H1 (cell line): ENCODE measurements at regions not wholly inside any gene's neighbourhood (a gene's known extent, or its start where the extent isn't known, plus 50 kb on each side); places are given as distances from the start of the nearest gene placed in this dataset.

Experiments used
- CTCF ChIA-PET: fragments of 300-600 bp; sonication (Branson Sonifier 250); formaldehyde crosslinking; loops from one replicate; lab custom pipeline; 2021; ENCODE audit not compliant: partially characterized antibody; lab: Charles Lee
- POLR2A ChIA-PET: fragments of 300-600 bp; sonication (Branson Sonifier 250); formaldehyde crosslinking; loops from one replicate; lab custom pipeline; 2021; ENCODE audit warnings: inconsistent platforms; ENCODE audit not compliant: partially characterized antibody; lab: Charles Lee
- DNase-seq, 2 experiments: peaks; one replicate each; pipeline versions ENCODE4 v3.0.0 to v3.0.0-alpha.2; 2010 to 2022; ENCODE audit warnings: low spot score in 2 of 2, low read depth in 1 of 2, mixed read lengths in 1 of 2
- FAIRE-seq: peaks from 2 replicates; lab custom pipeline; 2011; peaks lifted over from hg19 to GRCh38; lab: Jason Lieb, UNC
- H2AFZ ChIP-seq: 2 replicates; pipeline ENCODE4 v1.8.1; 2012; ENCODE audit warnings: low read length, inconsistent platforms
- H2AK5ac ChIP-seq: 2 replicates; pipeline ENCODE4 v1.6.1; 2013; ENCODE audit warnings: low read depth, low read length
- H2BK120ac ChIP-seq: replicated peaks from 2 replicates; pipeline ENCODE3; 2013; ENCODE audit warnings: low read depth, low read length, inconsistent platforms
- H2BK12ac ChIP-seq: 2 replicates; pipeline ENCODE4 v1.6.1; 2013; ENCODE audit warnings: low read depth, low read length
- H2BK15ac ChIP-seq: 2 replicates; pipeline ENCODE4 v1.6.1; 2013; ENCODE audit warnings: low read length
- H2BK20ac ChIP-seq: 2 replicates; pipeline ENCODE4 v1.6.1; 2013; ENCODE audit warnings: low read length
- H2BK5ac ChIP-seq: 2 replicates; pipeline ENCODE4 v1.6.1; 2013; ENCODE audit warnings: low read depth, low read length
- H3K14ac ChIP-seq: 2 replicates; pipeline ENCODE4 v1.6.1; 2013; ENCODE audit warnings: inconsistent platforms; ENCODE audit not compliant: insufficient read length
- H3K18ac ChIP-seq: 2 replicates; pipeline ENCODE4 v1.6.1; 2013; ENCODE audit warnings: low read length; ENCODE audit errors: extremely low read depth
- H3K23ac ChIP-seq: 2 replicates; pipeline ENCODE4 v1.6.1; 2013; ENCODE audit warnings: inconsistent platforms; ENCODE audit not compliant: insufficient read length
- H3K23me2 ChIP-seq: 2 replicates; pipeline ENCODE4 v1.6.1; 2013; ENCODE audit warnings: low read depth, low read length
- H3K27ac ChIP-seq: 2 replicates; pipeline ENCODE4 v1.6.1; 2011; ENCODE audit warnings: low read depth, low read length, inconsistent platforms
- H3K27me3 ChIP-seq, 4 experiments: replicated peaks in 1 of 4; 1 replicate in 1 of 4; 2 replicates in 3 of 4; pipeline versions ENCODE4 v1.6.1 to v1.8.1; 2011 to 2013; ENCODE audit warnings: low read length in 3 of 4, mild to moderate bottlenecking in 3 of 4, inconsistent platforms in 2 of 4, mixed read lengths in 2 of 4, moderate library complexity in 1 of 4; ENCODE audit not compliant: control insufficient read depth in 3 of 4, insufficient read depth in 3 of 4; ENCODE audit errors: extremely low read depth in 1 of 4
- H3K36me3 ChIP-seq, 4 experiments: 2 replicates each; pipeline versions ENCODE4 v1.6.1 to v1.8.1; 2011 to 2013; ENCODE audit warnings: mild to moderate bottlenecking in 4 of 4, low read length in 3 of 4, moderate library complexity in 2 of 4, control low read depth in 1 of 4, inconsistent platforms in 1 of 4; ENCODE audit not compliant: insufficient read depth in 4 of 4, control insufficient read depth in 2 of 4
- H3K4ac ChIP-seq: replicated peaks from 2 replicates; pipeline ENCODE3; 2013; ENCODE audit warnings: low read length, low read depth, mixed read lengths, inconsistent platforms; ENCODE audit not compliant: insufficient read length
- H3K4me1 ChIP-seq, 4 experiments: replicated peaks in 1 of 4; 1 replicate in 1 of 4; 2 replicates in 3 of 4; pipeline versions ENCODE4 v1.6.1 to v1.8.1; 2011 to 2013; ENCODE audit warnings: low read length in 3 of 4, inconsistent platforms in 2 of 4, mixed read lengths in 1 of 4; ENCODE audit not compliant: insufficient read depth in 4 of 4, control insufficient read depth in 3 of 4
- H3K4me2 ChIP-seq, 2 experiments: 2 replicates each; pipeline versions ENCODE4 v1.6.1 to v1.8.1; 2011 to 2013; ENCODE audit warnings: low read depth in 2 of 2, low read length in 2 of 2, control low read depth in 1 of 2, inconsistent platforms in 1 of 2, mild to moderate bottlenecking in 1 of 2; ENCODE audit not compliant: insufficient read depth in 1 of 2
- H3K4me3 ChIP-seq, 4 experiments: fragments of 200-600, 300-600 bp in 1 of 4; sonication (generic), shearing (Covaris generic), sonication (Bioruptor Twin) in 1 of 4; 2 replicates each; pipeline versions ENCODE4 v1.5.1 to v1.8.1; 2011 to 2016; ENCODE audit warnings: low read length in 4 of 4, low read depth in 3 of 4, control low read depth in 2 of 4, inconsistent platforms in 2 of 4, mild to moderate bottlenecking in 2 of 4, mixed read lengths in 1 of 4, moderate library complexity in 1 of 4; ENCODE audit not compliant: insufficient read depth in 2 of 4; ENCODE audit errors: extremely low read depth in 1 of 4
- H3K56ac ChIP-seq: replicated peaks from 2 replicates; pipeline ENCODE3; 2013; ENCODE audit warnings: low read depth, mild to moderate bottlenecking, mixed read lengths, low read length, inconsistent platforms; ENCODE audit not compliant: insufficient read length
- H3K79me1 ChIP-seq: 2 replicates; pipeline ENCODE4 v1.6.1; 2013; ENCODE audit warnings: low read depth, low read length, control low read depth
- H3K79me2 ChIP-seq, 2 experiments: 2 replicates each; pipeline versions ENCODE4 v1.6.1 to v1.8.1; 2012 to 2013; ENCODE audit warnings: low read length in 2 of 2, mild to moderate bottlenecking in 2 of 2, inconsistent platforms in 1 of 2; ENCODE audit not compliant: insufficient read depth in 2 of 2, control insufficient read depth in 1 of 2
- H3K9ac ChIP-seq, 4 experiments: replicated peaks in 1 of 4; 1 replicate in 1 of 4; 2 replicates in 3 of 4; pipeline versions ENCODE4 v1.6.1 to v1.8.1; 2011 to 2013; ENCODE audit warnings: low read depth in 3 of 4, low read length in 3 of 4, control low read depth in 2 of 4, mild to moderate bottlenecking in 2 of 4, moderate library complexity in 2 of 4, inconsistent platforms in 1 of 4; ENCODE audit errors: extremely low read depth in 1 of 4
- H3K9me3 ChIP-seq, 2 experiments: 2 replicates each; pipeline versions ENCODE4 v1.6.1 to v1.8.1; 2012 to 2013; ENCODE audit warnings: mild to moderate bottlenecking in 2 of 2, moderate library complexity in 2 of 2, control low read depth in 1 of 2, inconsistent platforms in 1 of 2, low read depth in 1 of 2, low read length in 1 of 2, mixed read lengths in 1 of 2; ENCODE audit not compliant: insufficient read depth in 2 of 2
- H4K20me1 ChIP-seq, 2 experiments: replicated peaks in 1 of 2; 2 replicates each; pipeline versions ENCODE3 to v1.8.1; 2011 to 2013; ENCODE audit warnings: inconsistent platforms in 2 of 2, low read length in 2 of 2, mild to moderate bottlenecking in 1 of 2; ENCODE audit not compliant: insufficient read depth in 2 of 2, control insufficient read depth in 1 of 2
- H4K5ac ChIP-seq: 2 replicates; pipeline ENCODE4 v1.6.1; 2013; ENCODE audit warnings: low read length, low read depth, mixed read lengths, inconsistent platforms; ENCODE audit not compliant: insufficient read length
- H4K8ac ChIP-seq: 2 replicates; pipeline ENCODE4 v1.8.0; 2013; ENCODE audit warnings: mild to moderate bottlenecking, moderate library complexity, low read length, inconsistent platforms; ENCODE audit not compliant: insufficient read depth; ENCODE audit errors: extremely low read depth
- H4K91ac ChIP-seq: replicated peaks from 2 replicates; pipeline ENCODE3; 2013; ENCODE audit warnings: low read length, mixed read lengths, inconsistent platforms; ENCODE audit not compliant: insufficient read length
- ATF3 ChIP-seq: IDR thresholded peaks from 2 replicates; pipeline ENCODE4 v1.6.1; 2011; ENCODE audit warnings: low read depth, mild to moderate bottlenecking, low read length; ENCODE audit not compliant: insufficient read depth
- BACH1 ChIP-seq: IDR thresholded peaks from 2 replicates; pipeline ENCODE4 v1.6.1; 2012; ENCODE audit warnings: low read length, improper control_type of control experiment
- CBX5 ChIP-seq: fragments of 300-800, 300-1000 bp; sonication (generic); IDR thresholded peaks from 2 replicates; pipeline ENCODE4 v1.7.1; 2016; ENCODE audit warnings: antibody characterized with exemption, low read length, low read depth
- CHD1 ChIP-seq: IDR thresholded peaks from 2 replicates; pipeline ENCODE4 v1.6.1; 2012; ENCODE audit warnings: low read depth, low read length, improper control_type of control experiment
- EZH2 ChIP-seq: fragments of 200-600 bp; sonication (generic); IDR thresholded peaks from 2 replicates; pipeline ENCODE4 v1.7.1; 2012; ENCODE audit warnings: low read depth, mild to moderate bottlenecking, moderate library complexity, low read length, inconsistent platforms; ENCODE audit not compliant: severe bottlenecking
- KDM1A ChIP-seq: fragments of 200-600, 300-600 bp; sonication (generic); IDR thresholded peaks from 2 replicates; pipeline ENCODE4 v1.7.1; 2016; ENCODE audit warnings: mild to moderate bottlenecking, low read length, borderline replicate concordance
- KDM4A ChIP-seq: IDR thresholded peaks from one replicate; pipeline ENCODE4 v1.7.1; 2012; ENCODE audit warnings: low read depth, mild to moderate bottlenecking, moderate library complexity, low read length, inconsistent platforms; ENCODE audit not compliant: severe bottlenecking
- POU5F1 ChIP-seq: IDR thresholded peaks from 2 replicates; pipeline ENCODE4 v1.6.1; 2011; ENCODE audit warnings: low read depth, mild to moderate bottlenecking, low read length, moderate library complexity
- RAD21 ChIP-seq, 2 experiments: IDR thresholded peaks in 1 of 2; conservative IDR thresholded peaks in 1 of 2; 2 replicates each; pipeline ENCODE4 v1.6.1; 2011; ENCODE audit warnings: low read depth in 2 of 2, low read length in 2 of 2, improper control_type of control experiment in 1 of 2, inconsistent platforms in 1 of 2, mild to moderate bottlenecking in 1 of 2, moderate library complexity in 1 of 2
- RBBP5 ChIP-seq: IDR thresholded peaks from 2 replicates; pipeline ENCODE4 v1.7.1; 2012; ENCODE audit warnings: low read depth, mild to moderate bottlenecking, inconsistent platforms, low read length, moderate library complexity, borderline replicate concordance
- WGBS, 2 experiments: shearing (Covaris generic) in 1 of 2; methylation state at CpG; one replicate each; pipeline versions ENCODE4 v1.1.6 to v1.1.7; 2013 to 2015; ENCODE audit warnings: low lambda C conversion rate in 2 of 2, mixed read lengths in 2 of 2, inconsistent platforms in 1 of 2, low coverage in 1 of 2, missing lambda C conversion rate in 1 of 2; ENCODE audit not compliant: insufficient replicate concordance in 2 of 2, insufficient coverage in 1 of 2, insufficient read length in 1 of 2; ENCODE audit errors: extremely low coverage in 1 of 2, missing lambda C conversion rate in 1 of 2; 5-methylcytosine and 5-hydroxymethylcytosine counted together

GRCh38 chr13:39900106-39900750 is 244.8 kb downstream of the COG6 start:
- no peak overlapping the region for H2AFZ ChIP-seq
- TF ChIP-seq RAD21 (IDR thresholded peaks at IDR 0.05 in 1 of 2, conservative IDR thresholded peaks at IDR 0.05 in 1 of 2; ENCODE audit: low read depth in 2 of 2, low read length in 2 of 2): no peak
- no peak for TF ChIP-seq CBX5
- TF ChIP-seq CHD1: no peak
- TF ChIP-seq BACH1: no peak
- no peak for TF ChIP-seq ATF3
- no peak for TF ChIP-seq KDM4A
- TF ChIP-seq RBBP5: no peak
- no peak for TF ChIP-seq POU5F1
- TF ChIP-seq KDM1A: no peak
- no peak for TF ChIP-seq EZH2

More at GRCh38 chr13:39900106-39900750, 244.8 kb downstream of the COG6 start:
- peak overlapping the region; percentile 23 for H3K14ac ChIP-seq
- H2AK5ac ChIP-seq: no peak overlapping the region
- H3K79me1 ChIP-seq: no peaks in the 10 kb centered on the region
- H3K79me2 ChIP-seq: no peaks in the 10 kb centered on the region
- H3K27me3 ChIP-seq: no peaks in the 10 kb centered on the region
- 69% methylated on average over 4 of the region's 4 CpGs; no CpG with 5 or more reads in 1 of the 2 experiments for WGBS, 2 experiments
- H4K5ac ChIP-seq: no peak overlapping the region
- H2BK12ac ChIP-seq: no peak overlapping the region
- DNase-seq (no peak), FAIRE-seq (no peak)
- H2BK120ac ChIP-seq: no peak overlapping the region
- ChIA-PET CTCF (interaction anchor here (0.7 kb wide), 1 partner anchor 9 kb away, joined by 3 read pairs; no protein-coding TSS in a partner anchor), POLR2A (no interaction called here)
- no peak overlapping the region for H3K23ac ChIP-seq
- no peaks in the 10 kb centered on the region for H3K4me1 ChIP-seq
- no peak overlapping the region for H3K27ac ChIP-seq
- H3K18ac ChIP-seq: no peak overlapping the region
- no peaks in the 10 kb centered on the region for H3K36me3 ChIP-seq
- no peaks in the 10 kb centered on the region for H4K20me1 ChIP-seq
- H2BK5ac ChIP-seq: no peak overlapping the region
- H3K9ac ChIP-seq: no peak overlapping the region; a peak in 1 of 7 replicates
- H2BK15ac ChIP-seq: no peak overlapping the region
- H3K4me3 ChIP-seq: no peak overlapping the region
- no peak overlapping the region for H4K91ac ChIP-seq
- no peaks in the 10 kb centered on the region for H3K9me3 ChIP-seq
- no peak overlapping the region for H3K4me2 ChIP-seq
- H3K23me2 ChIP-seq: no peaks in the 10 kb centered on the region; the same call in 1 of the 2 replicates
- no peak overlapping the region for H2BK20ac ChIP-seq
- no peak overlapping the region for H3K4ac ChIP-seq
- H3K56ac ChIP-seq: no peak overlapping the region
- no peak overlapping the region for H4K8ac ChIP-seq
